Trophoblast cell (in vitro differentiated cells and primary cell): ENCODE measurements at regions not wholly inside any gene's neighbourhood (a gene's known extent, or its start where the extent isn't known, plus 50 kb on each side); places are given as distances from the start of the nearest gene placed in this dataset.

Experiments used
- DNase-seq, 2 donors: peaks; one replicate each; pipeline ENCODE4 v3.0.0-alpha.2; 2016
- H2AFZ ChIP-seq: 2 replicates; pipeline ENCODE4 v1.6.1; 2013; ENCODE audit warnings: low read length, moderate library complexity, mild to moderate bottlenecking; ENCODE audit not compliant: insufficient read depth, poor library complexity
- H2AK5ac ChIP-seq: 2 replicates; pipeline ENCODE4 v1.6.1; 2013; ENCODE audit warnings: mild to moderate bottlenecking, low read length
- H2BK120ac ChIP-seq: 2 replicates; pipeline ENCODE4 v1.6.1; 2013; ENCODE audit warnings: low read length, mild to moderate bottlenecking, moderate library complexity; ENCODE audit not compliant: insufficient read depth, poor library complexity
- H2BK12ac ChIP-seq: 2 replicates; pipeline ENCODE4 v1.6.1; 2013; ENCODE audit warnings: mild to moderate bottlenecking, low read length, moderate library complexity
- H2BK5ac ChIP-seq: 2 replicates; pipeline ENCODE4 v1.6.1; 2013; ENCODE audit warnings: low read length, low read depth, moderate library complexity, mild to moderate bottlenecking; ENCODE audit not compliant: poor library complexity
- H3K14ac ChIP-seq: 2 replicates; pipeline ENCODE4 v1.6.1; 2013; ENCODE audit warnings: mild to moderate bottlenecking, low read length
- H3K18ac ChIP-seq: 2 replicates; pipeline ENCODE4 v1.6.1; 2013; ENCODE audit warnings: mild to moderate bottlenecking, low read length
- H3K23ac ChIP-seq: 2 replicates; pipeline ENCODE4 v1.6.1; 2013; ENCODE audit warnings: low read length
- H3K27ac ChIP-seq: 2 replicates; pipeline ENCODE4 v1.5.1; 2013; ENCODE audit warnings: low read depth, mild to moderate bottlenecking, inconsistent platforms, low read length, moderate library complexity
- H3K27me3 ChIP-seq: 2 replicates; pipeline ENCODE4 v1.6.1; 2013; ENCODE audit warnings: inconsistent platforms, mild to moderate bottlenecking, low read length, moderate library complexity; ENCODE audit not compliant: insufficient read depth
- H3K36me3 ChIP-seq, 2 experiments: 1 replicate in 1 of 2; 2 replicates in 1 of 2; pipeline ENCODE4 v1.6.1; 2013; ENCODE audit warnings: low read length in 2 of 2, mild to moderate bottlenecking in 2 of 2, moderate library complexity in 1 of 2; ENCODE audit not compliant: insufficient read depth in 2 of 2, control insufficient read depth in 1 of 2
- H3K4ac ChIP-seq: 2 replicates; pipeline ENCODE4 v1.6.1; 2013; ENCODE audit warnings: low read depth, mild to moderate bottlenecking, low read length, moderate library complexity
- H3K4me1 ChIP-seq, 2 experiments: 1 replicate in 1 of 2; 2 replicates in 1 of 2; pipeline ENCODE4 v1.6.1; 2013; ENCODE audit warnings: low read length in 2 of 2, mild to moderate bottlenecking in 2 of 2, moderate library complexity in 1 of 2; ENCODE audit not compliant: insufficient read depth in 2 of 2, control insufficient read depth in 1 of 2
- H3K4me2 ChIP-seq: 2 replicates; pipeline ENCODE4 v1.6.1; 2013; ENCODE audit warnings: inconsistent platforms, mild to moderate bottlenecking, low read length, moderate library complexity
- H3K4me3 ChIP-seq: 2 replicates; pipeline ENCODE4 v1.5.1; 2013; ENCODE audit warnings: mild to moderate bottlenecking, low read depth, low read length, inconsistent platforms
- H3K79me1 ChIP-seq: one replicate; pipeline ENCODE4 v1.6.1; 2013; ENCODE audit warnings: low read length
- H3K79me2 ChIP-seq: 2 replicates; pipeline ENCODE4 v1.6.1; 2013; ENCODE audit warnings: low read length, mild to moderate bottlenecking; ENCODE audit not compliant: control insufficient read depth, insufficient read depth, poor library complexity
- H3K9ac ChIP-seq: 2 replicates; pipeline ENCODE4 v1.6.1; 2013; ENCODE audit warnings: mild to moderate bottlenecking, low read length
- H3K9me3 ChIP-seq: 2 replicates; pipeline ENCODE4 v1.6.1; 2013; ENCODE audit warnings: low read depth, mild to moderate bottlenecking, control low read depth, inconsistent platforms, low read length; ENCODE audit not compliant: insufficient read depth
- H4K12ac ChIP-seq: 2 replicates; pipeline ENCODE4 v1.6.1; 2013; ENCODE audit warnings: low read depth, mild to moderate bottlenecking, low read length, moderate library complexity
- H4K8ac ChIP-seq: 2 replicates; pipeline ENCODE4 v1.6.1; 2013; ENCODE audit warnings: low read depth, mild to moderate bottlenecking, low read length, moderate library complexity
- H4K91ac ChIP-seq: one replicate; pipeline ENCODE4 v1.6.1; 2013; ENCODE audit warnings: low read depth, mild to moderate bottlenecking, low read length, moderate library complexity
- WGBS: extraction: QIAGEN DNeasy Blood & Tissue Kit; methylation state at CpG from one replicate; pipeline ENCODE4 v1.1.7; 2013; ENCODE audit warnings: missing lambda C conversion rate; ENCODE audit not compliant: insufficient read length, insufficient coverage; ENCODE audit errors: extremely low coverage; 5-methylcytosine and 5-hydroxymethylcytosine counted together

GRCh38 chr15:70602834-70603560 is 160.4 kb downstream of the UACA start:
- no peak overlapping the region for H2AFZ ChIP-seq
- no peak overlapping the region for H3K23ac ChIP-seq
- H3K9me3 ChIP-seq = peaks cover 2% of the 10 kb centered on the region
- no peak overlapping the region for H3K4me2 ChIP-seq
- H4K8ac ChIP-seq = no peak overlapping the region
- H3K14ac ChIP-seq = no peak overlapping the region
- H2BK12ac ChIP-seq = no peak overlapping the region
- DNase-seq = no peak
- no peak overlapping the region for H2BK5ac ChIP-seq
- H3K79me1 ChIP-seq = no peaks in the 10 kb centered on the region
- WGBS = no CpG with 5 or more reads among the region's 12 CpGs
- no peak overlapping the region for H3K4me3 ChIP-seq
- H3K36me3 ChIP-seq = no peaks in the 10 kb centered on the region
- no peak overlapping the region for H2AK5ac ChIP-seq
- no peak overlapping the region for H2BK120ac ChIP-seq
- no peak overlapping the region for H3K27ac ChIP-seq
- no peak overlapping the region for H4K91ac ChIP-seq
- no peaks in the 10 kb centered on the region for H3K79me2 ChIP-seq
- no peak overlapping the region for H3K4ac ChIP-seq
- no peak overlapping the region for H4K12ac ChIP-seq
- no peak overlapping the region for H3K9ac ChIP-seq
- peaks cover 0 to 3% of the 10 kb centered on the region in 2 experiments for H3K4me1 ChIP-seq
- no peaks in the 10 kb centered on the region for H3K27me3 ChIP-seq
- H3K18ac ChIP-seq = no peak overlapping the region

- Histone ChIP-seq H2AFZ (no peak overlapping the region), H2BK5ac (no peak overlapping the region), H3K27ac (no peak overlapping the region), H3K4me2 (no peak overlapping the region), H3K27me3 (no peaks in the 10 kb centered on the region), H3K23ac (no peak overlapping the region), H4K8ac (no peak overlapping the region), H2BK120ac (no peak overlapping the region), H4K12ac (no peak overlapping the region), H3K18ac (no peak overlapping the region), H3K9ac (no peak overlapping the region), H3K9me3 (peaks cover 2% of the 10 kb centered on the region), H2AK5ac (no peak overlapping the region), H3K14ac (no peak overlapping the region), H2BK12ac (no peak overlapping the region), H3K79me1 (no peaks in the 10 kb centered on the region), H3K79me2 (no peaks in the 10 kb centered on the region), H3K4me3 (no peak overlapping the region), H3K36me3 (no peaks in the 10 kb centered on the region), H3K4ac (no peak overlapping the region), H3K4me1 (peaks cover 0 to 3% of the 10 kb centered on the region in 2 experiments), H4K91ac (no peak overlapping the region)
- no CpG with 5 or more reads among the region's 4 CpGs for WGBS
- no peak for DNase-seq
These were observed 161.1 kb downstream of the UACA start for GRCh38 chr15:70602281-70602680.

GRCh38 chr15:70597945-70598344 is 165.4 kb downstream of the UACA start:
- no peak overlapping the region for H3K4me3 ChIP-seq
- H3K27ac ChIP-seq = no peak overlapping the region
- no peak overlapping the region for H4K8ac ChIP-seq
- H3K79me1 ChIP-seq = no peaks in the 10 kb centered on the region
- no peak overlapping the region for H2BK120ac ChIP-seq
- no peak overlapping the region for H2AFZ ChIP-seq
- H3K18ac ChIP-seq = no peak overlapping the region
- no peak overlapping the region for H3K4ac ChIP-seq
- peaks cover 0 to 4% of the 10 kb centered on the region in 2 experiments for H3K4me1 ChIP-seq
- no peak overlapping the region for H4K91ac ChIP-seq
- H2AK5ac ChIP-seq = no peak overlapping the region
- H3K23ac ChIP-seq = no peak overlapping the region
- H3K4me2 ChIP-seq = no peak overlapping the region
- H3K9me3 ChIP-seq = no peaks in the 10 kb centered on the region
- no peaks in the 10 kb centered on the region for H3K27me3 ChIP-seq
- no peak overlapping the region for H3K14ac ChIP-seq
- no peak for DNase-seq
- no peaks in the 10 kb centered on the region for H3K36me3 ChIP-seq
- no peak overlapping the region for H3K9ac ChIP-seq
- H4K12ac ChIP-seq = no peak overlapping the region
- WGBS = no CpG with 5 or more reads among the region's 3 CpGs
- no peaks in the 10 kb centered on the region for H3K79me2 ChIP-seq
- no peak overlapping the region for H2BK12ac ChIP-seq
- no peak overlapping the region for H2BK5ac ChIP-seq

GRCh38 chr15:70597056-70597603 is 166.2 kb downstream of the UACA start:
- Histone ChIP-seq H2AFZ (no peak overlapping the region), H2AK5ac (no peak overlapping the region)
- WGBS = no CpG with 5 or more reads among the region's 5 CpGs

More at GRCh38 chr15:70597056-70597603, 166.2 kb downstream of the UACA start:
- Histone ChIP-seq H3K79me1 (no peaks in the 10 kb centered on the region), H4K8ac (no peak overlapping the region), H2BK120ac (no peak overlapping the region), H3K9ac (no peak overlapping the region), H3K4me3 (no peak overlapping the region), H3K27ac (no peak overlapping the region), H3K79me2 (no peaks in the 10 kb centered on the region), H2BK12ac (no peak overlapping the region), H3K23ac (no peak overlapping the region), H4K12ac (no peak overlapping the region), H2BK5ac (no peak overlapping the region), H3K14ac (no peak overlapping the region), H3K18ac (no peak overlapping the region), H4K91ac (no peak overlapping the region), H3K4ac (no peak overlapping the region), H3K9me3 (no peaks in the 10 kb centered on the region), H3K4me2 (no peak overlapping the region), H3K36me3 (no peaks in the 10 kb centered on the region), H3K27me3 (no peaks in the 10 kb centered on the region), H3K4me1 (peaks cover 0 to 4% of the 10 kb centered on the region in 2 experiments)
- no peak for DNase-seq
